Astrocyte (in vitro differentiated cells and primary cell): ENCODE measurements at regions not wholly inside any gene's neighbourhood (a gene's known extent, or its start where the extent isn't known, plus 50 kb on each side); places are given as distances from the start of the nearest gene placed in this dataset.

Source experiments
- DNase-seq: peaks from one replicate; pipeline ENCODE4 v3.0.0-alpha.2; 2010; ENCODE audit warnings: low read depth
- FAIRE-seq: peaks from 2 replicates; lab custom pipeline; 2011; peaks lifted over from hg19 to GRCh38; lab: Jason Lieb, UNC
- H2AFZ ChIP-seq: 2 replicates; pipeline ENCODE4 v1.6.0; 2012; ENCODE audit warnings: low read depth, low read length, inconsistent platforms
- H3K27ac ChIP-seq: 2 replicates; pipeline ENCODE4 v1.5.1; 2011; ENCODE audit warnings: low read depth, low read length, inconsistent platforms
- H3K27me3 ChIP-seq: 2 replicates; pipeline ENCODE4 v1.6.0; 2011; ENCODE audit warnings: low read length, inconsistent platforms; ENCODE audit not compliant: insufficient read depth
- H3K36me3 ChIP-seq: 2 replicates; pipeline ENCODE4 v1.5.1; 2011; ENCODE audit warnings: low read length, inconsistent platforms; ENCODE audit not compliant: insufficient read depth
- H3K4me1 ChIP-seq: 2 replicates; pipeline ENCODE4 v1.5.1; 2011; ENCODE audit warnings: low read length, inconsistent platforms; ENCODE audit not compliant: insufficient read depth
- H3K4me2 ChIP-seq: 2 replicates; pipeline ENCODE4 v1.6.0; 2012; ENCODE audit warnings: low read length, inconsistent platforms
- H3K4me3 ChIP-seq: 2 replicates; pipeline ENCODE4 v1.5.1; 2011; ENCODE audit warnings: low read depth, mild to moderate bottlenecking, low read length, inconsistent platforms; ENCODE audit not compliant: insufficient read depth
- H3K79me2 ChIP-seq: 2 replicates; pipeline ENCODE4 v1.6.0; 2012; ENCODE audit warnings: mild to moderate bottlenecking, low read length, inconsistent platforms; ENCODE audit not compliant: insufficient read depth
- H3K9ac ChIP-seq: 2 replicates; pipeline ENCODE4 v1.6.0; 2012; ENCODE audit warnings: mild to moderate bottlenecking, low read length, inconsistent platforms
- H3K9me3 ChIP-seq: 2 replicates; pipeline ENCODE4 v1.5.1; 2012; ENCODE audit warnings: low read depth, mild to moderate bottlenecking, low read length, inconsistent platforms; ENCODE audit not compliant: insufficient read depth
- H4K20me1 ChIP-seq: 2 replicates; pipeline ENCODE4 v1.6.0; 2012; ENCODE audit warnings: low read length, inconsistent platforms; ENCODE audit not compliant: insufficient read depth
- H3K27ac Mint-ChIP-seq: one replicate; pipeline ENCODE4 v1.8.0; 2021; ENCODE audit warnings: mild to moderate bottlenecking, mixed read lengths; ENCODE audit not compliant: unreplicated experiment
- H3K27me3 Mint-ChIP-seq: one replicate; pipeline ENCODE4 v1.8.0; 2021; ENCODE audit warnings: low read depth, mixed read lengths; ENCODE audit not compliant: unreplicated experiment
- H3K36me3 Mint-ChIP-seq: one replicate; pipeline ENCODE4 v1.8.0; 2021; ENCODE audit warnings: low read depth, mixed read lengths; ENCODE audit not compliant: unreplicated experiment
- H3K4me1 Mint-ChIP-seq: one replicate; pipeline ENCODE4 v1.8.0; 2021; ENCODE audit warnings: low read depth, mixed read lengths; ENCODE audit not compliant: unreplicated experiment
- H3K4me3 Mint-ChIP-seq: one replicate; pipeline ENCODE4 v1.8.0; 2021; ENCODE audit warnings: mild to moderate bottlenecking, moderate library complexity, mixed read lengths; ENCODE audit not compliant: unreplicated experiment
- H3K9me3 Mint-ChIP-seq: one replicate; pipeline ENCODE4 v1.8.0; 2021; ENCODE audit warnings: mild to moderate bottlenecking, mixed read lengths; ENCODE audit not compliant: unreplicated experiment
- CTCF ChIP-seq: IDR thresholded peaks from 2 replicates; pipeline ENCODE4 v1.5.1; 2011; ENCODE audit warnings: low read depth, mild to moderate bottlenecking, inconsistent platforms, low read length, moderate library complexity; ENCODE audit not compliant: insufficient read depth
- EZH2 ChIP-seq: IDR thresholded peaks from 2 replicates; pipeline ENCODE4 v1.6.1; 2012; ENCODE audit warnings: mild to moderate bottlenecking, low read length, inconsistent platforms; ENCODE audit not compliant: insufficient read depth

GRCh38 chr3:39000008-39000450 is 51.7 kb downstream of the SCN11A start:
- Histone ChIP-seq H4K20me1 (no peaks in the 10 kb centered on the region), H3K9me3 (no peaks in the 10 kb centered on the region), H3K4me3 (no peak overlapping the region), H3K79me2 (no peaks in the 10 kb centered on the region), H3K27ac (no peak overlapping the region), H3K27me3 (no peaks in the 10 kb centered on the region), H3K9ac (no peak overlapping the region), H2AFZ (no peak overlapping the region), H3K4me1 (no peaks in the 10 kb centered on the region), H3K36me3 (no peaks in the 10 kb centered on the region), H3K4me2 (no peak overlapping the region)
- Mint-ChIP-seq H3K27ac (no peak overlapping the region), H3K4me1 (no peaks in the 10 kb centered on the region), H3K36me3 (no peaks in the 10 kb centered on the region), H3K4me3 (no peak overlapping the region), H3K27me3 (no peaks in the 10 kb centered on the region), H3K9me3 (peaks cover 3% of the 10 kb centered on the region)
- peak; percentile 41 for DNase-seq
- TF ChIP-seq EZH2 (no peak), CTCF (peak; percentile 91)
- FAIRE-seq, result peak; percentile 97

GRCh38 chr3:38998086-38998485 is 53.7 kb downstream of the SCN11A start:
- Mint-ChIP-seq H3K36me3 (no peaks in the 10 kb centered on the region), H3K9me3 (peaks cover 3% of the 10 kb centered on the region), H3K27ac (no peak overlapping the region), H3K27me3 (no peaks in the 10 kb centered on the region), H3K4me3 (no peak overlapping the region), H3K4me1 (no peaks in the 10 kb centered on the region)
- H3K36me3 ChIP-seq, result no peaks in the 10 kb centered on the region
- no peak overlapping the region for H2AFZ ChIP-seq
- H3K27me3 ChIP-seq, result no peaks in the 10 kb centered on the region
- no peaks in the 10 kb centered on the region for H4K20me1 ChIP-seq
- peaks cover under 1% of the 10 kb centered on the region for H3K4me1 ChIP-seq
- no peak overlapping the region for H3K4me3 ChIP-seq
- H3K9me3 ChIP-seq, result no peaks in the 10 kb centered on the region
- no peak for DNase-seq
- no peaks in the 10 kb centered on the region for H3K79me2 ChIP-seq
- no peak overlapping the region for H3K9ac ChIP-seq
- no peak overlapping the region for H3K27ac ChIP-seq
- H3K4me2 ChIP-seq, result no peak overlapping the region
- FAIRE-seq, result no peak
- TF ChIP-seq CTCF, result no peak
- no peak for TF ChIP-seq EZH2

- Mint-ChIP-seq H3K4me3 (no peak overlapping the region), H3K27ac (no peak overlapping the region), H3K4me1 (peaks cover 9% of the 10 kb centered on the region), H3K27me3 (no peaks in the 10 kb centered on the region), H3K9me3 (peaks cover 3% of the 10 kb centered on the region), H3K36me3 (no peaks in the 10 kb centered on the region)
- Histone ChIP-seq H2AFZ (no peak overlapping the region), H3K79me2 (no peaks in the 10 kb centered on the region), H3K4me2 (no peak overlapping the region), H3K36me3 (no peaks in the 10 kb centered on the region), H3K4me3 (no peak overlapping the region), H3K27ac (no peak overlapping the region), H3K27me3 (no peaks in the 10 kb centered on the region), H4K20me1 (no peaks in the 10 kb centered on the region), H3K4me1 (peaks cover 18% of the 10 kb centered on the region), H3K9me3 (no peaks in the 10 kb centered on the region), H3K9ac (no peak overlapping the region)
- DNase-seq (no peak), FAIRE-seq (no peak)
- no peak for TF ChIP-seq EZH2
- no peak for TF ChIP-seq CTCF
Observed at GRCh38 chr3:38996193-38996592, 55.6 kb downstream of the SCN11A start.
